T-helper 1 cell treated with Interleukin-12 subunit alpha and Interleukin-12 subunit beta and Interleukin-4 antibody, amounts not matched to agents 30 μg/mL and 1 μg/mL, for 36 hours (primary cell): ENCODE measurements at regions not wholly inside any gene's neighbourhood (a gene's known extent, or its start where the extent isn't known, plus 50 kb on each side); places are given as distances from the start of the nearest gene placed in this dataset.

Experiments
- H3K27ac Mint-ChIP-seq: one replicate; pipeline ENCODE4 v1.8.0; 2021; ENCODE audit warnings: mild to moderate bottlenecking, mixed read lengths
- H3K27me3 Mint-ChIP-seq: one replicate; pipeline ENCODE4 v1.8.0; 2021; ENCODE audit warnings: low read depth, mixed read lengths
- H3K36me3 Mint-ChIP-seq: one replicate; pipeline ENCODE4 v1.8.0; 2021; ENCODE audit warnings: low read depth, mixed read lengths
- H3K4me1 Mint-ChIP-seq: one replicate; pipeline ENCODE4 v1.8.0; 2021; ENCODE audit warnings: low read depth, mixed read lengths
- H3K4me3 Mint-ChIP-seq: one replicate; pipeline ENCODE4 v1.8.0; 2021; ENCODE audit warnings: mild to moderate bottlenecking, moderate library complexity, mixed read lengths
- H3K9me3 Mint-ChIP-seq: one replicate; pipeline ENCODE4 v1.8.0; 2021; ENCODE audit warnings: mixed read lengths

DNA sequence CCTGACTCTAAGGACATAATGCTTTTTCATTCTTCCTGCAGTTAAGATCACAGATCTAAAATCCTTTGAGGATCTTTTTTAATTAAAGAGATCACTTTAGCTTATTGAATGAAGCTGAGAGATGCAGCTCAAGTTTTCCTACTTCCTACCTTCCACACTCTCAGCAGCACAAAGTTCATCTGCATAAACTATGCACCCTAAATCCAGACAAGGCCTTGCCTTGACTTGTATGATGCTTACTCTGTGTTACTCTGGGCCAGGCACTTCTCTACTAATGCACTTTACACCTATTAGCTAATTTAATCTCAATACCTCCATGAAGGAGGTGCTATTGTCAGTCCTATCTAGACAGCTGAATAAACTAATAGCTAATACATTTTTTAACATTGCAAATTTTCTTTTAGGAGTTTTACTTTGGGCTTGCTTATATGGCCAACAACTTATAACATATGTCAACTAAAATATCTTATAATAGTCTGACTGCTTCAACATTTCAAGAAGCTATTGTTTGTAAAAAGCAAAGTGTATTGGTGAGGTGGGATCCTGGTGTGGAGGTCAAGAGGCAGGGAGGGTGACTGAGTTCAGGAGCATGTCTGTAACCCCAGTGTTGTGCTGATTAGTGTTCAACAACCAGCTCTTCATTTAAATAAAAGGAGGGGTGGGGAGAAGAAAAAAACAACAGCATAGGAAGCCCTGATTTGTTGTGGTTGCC is 172.4 kb upstream of the ATP11B start:
- H3K36me3 Mint-ChIP-seq: no peaks in the 10 kb centered on the region
- H3K27me3 Mint-ChIP-seq: no peaks in the 10 kb centered on the region
- no peaks in the 10 kb centered on the region for H3K4me1 Mint-ChIP-seq
- no peak overlapping the region for H3K4me3 Mint-ChIP-seq
- H3K9me3 Mint-ChIP-seq: no peaks in the 10 kb centered on the region
- H3K27ac Mint-ChIP-seq: no peak overlapping the region

DNA sequence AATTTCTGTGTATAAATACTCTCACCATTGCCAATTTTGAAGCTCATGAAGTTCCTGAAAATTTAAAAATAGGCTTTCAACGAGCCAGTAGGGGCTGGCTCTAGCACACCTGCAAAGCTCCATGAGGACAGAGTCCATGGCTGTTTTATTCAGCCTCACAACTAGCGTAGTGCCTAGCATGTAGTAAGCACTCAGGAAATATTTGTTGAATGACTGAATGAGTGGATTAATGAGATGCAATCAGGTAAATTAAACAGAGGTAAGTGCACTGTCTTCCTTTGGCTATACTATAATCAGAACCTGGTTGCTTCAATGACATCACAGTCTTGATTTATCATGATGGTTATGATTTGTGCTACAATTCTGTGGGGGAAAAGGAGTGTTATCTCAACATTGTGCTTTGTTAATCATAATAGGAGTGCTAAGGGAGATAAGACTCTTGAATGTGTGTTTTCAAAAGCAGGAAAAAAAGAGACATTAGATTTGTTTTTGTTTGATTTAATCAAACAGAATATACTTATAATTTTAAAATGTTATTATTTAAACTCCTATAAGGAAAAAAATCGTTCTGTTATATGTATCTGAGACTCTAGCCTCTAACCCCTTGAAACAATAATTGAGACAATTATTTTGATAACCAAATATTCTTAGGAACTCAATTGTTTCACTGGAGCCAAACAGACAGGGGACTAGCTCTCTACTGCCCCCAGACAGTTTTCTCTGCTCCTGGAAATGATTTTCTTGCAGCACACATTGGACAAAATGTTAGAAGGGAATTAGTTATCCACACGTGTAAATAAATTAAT is 171.7 kb upstream of the ATP11B start:
- Mint-ChIP-seq H3K4me1 (no peaks in the 10 kb centered on the region), H3K27me3 (peaks cover 3% of the 10 kb centered on the region), H3K9me3 (no peaks in the 10 kb centered on the region), H3K36me3 (no peaks in the 10 kb centered on the region), H3K27ac (no peak overlapping the region), H3K4me3 (no peak overlapping the region)

DNA sequence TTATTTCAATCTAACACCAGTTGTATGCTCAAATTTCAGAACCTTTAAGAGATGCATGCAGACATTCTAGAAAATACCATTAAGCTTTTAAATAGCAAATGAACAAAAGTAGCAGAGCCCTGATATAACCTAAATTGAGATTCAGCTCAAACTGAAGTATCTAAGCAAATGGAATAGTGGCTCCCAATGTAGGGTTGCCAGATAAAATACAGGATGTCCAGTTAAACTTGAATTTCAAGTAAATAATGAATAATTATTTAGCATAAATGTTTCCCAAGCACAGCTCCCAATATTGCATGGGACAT is 171.1 kb upstream of the ATP11B start:
- H3K27ac Mint-ChIP-seq: no peak overlapping the region
- H3K4me3 Mint-ChIP-seq: no peak overlapping the region
- H3K36me3 Mint-ChIP-seq: no peaks in the 10 kb centered on the region
- no peaks in the 10 kb centered on the region for H3K4me1 Mint-ChIP-seq
- peaks cover 4% of the 10 kb centered on the region for H3K27me3 Mint-ChIP-seq
- H3K9me3 Mint-ChIP-seq: no peaks in the 10 kb centered on the region

DNA sequence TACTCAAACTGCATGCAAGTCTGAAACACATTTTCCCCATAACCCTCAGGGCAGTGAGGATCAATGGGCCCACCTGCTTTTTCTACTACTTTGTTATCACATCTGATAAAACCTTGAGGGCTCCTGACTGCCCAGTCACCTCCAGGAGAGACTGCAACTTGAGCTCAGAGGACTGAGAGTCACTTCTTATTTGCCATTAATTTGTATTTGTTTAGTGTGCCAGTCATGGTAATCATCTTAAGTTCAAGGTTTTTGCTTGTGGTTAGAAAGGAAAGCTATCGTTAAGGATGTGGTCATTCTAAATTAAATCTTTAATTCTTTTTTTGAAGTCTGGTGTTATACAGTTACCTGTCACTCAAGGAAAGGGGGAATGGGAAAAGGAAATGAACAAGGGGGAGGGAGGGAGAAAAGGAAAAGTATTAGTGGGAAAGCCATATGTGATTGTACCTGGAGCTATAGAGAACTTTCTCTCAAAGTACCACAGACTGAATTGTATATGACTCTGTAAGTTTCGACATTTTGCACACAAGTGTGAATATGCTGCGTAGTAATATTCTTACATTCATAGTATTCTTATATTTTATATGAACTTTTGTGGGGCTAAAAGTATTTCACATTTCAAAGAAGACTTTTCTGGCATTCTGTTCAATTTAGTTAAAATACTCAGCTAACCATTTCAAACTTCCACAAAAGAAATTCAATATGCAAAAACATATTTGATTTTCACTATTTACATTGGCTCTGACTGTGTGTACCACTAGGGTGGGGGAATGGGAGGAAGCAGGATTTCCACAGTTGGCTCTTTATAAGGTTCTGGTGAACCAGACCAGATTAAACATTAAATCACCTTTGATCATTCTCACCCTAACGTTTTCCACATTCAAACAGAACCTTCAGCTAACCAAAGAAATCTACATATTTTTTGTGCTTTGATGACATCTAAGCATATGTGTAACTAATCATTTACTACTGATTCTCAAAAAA is 166.5 kb upstream of the ATP11B start:
- H3K36me3 Mint-ChIP-seq: no peaks in the 10 kb centered on the region
- H3K27me3 Mint-ChIP-seq: peaks cover 15% of the 10 kb centered on the region
- no peak overlapping the region for H3K4me3 Mint-ChIP-seq
- H3K27ac Mint-ChIP-seq: no peak overlapping the region
- H3K9me3 Mint-ChIP-seq: no peaks in the 10 kb centered on the region
- no peaks in the 10 kb centered on the region for H3K4me1 Mint-ChIP-seq

DNA sequence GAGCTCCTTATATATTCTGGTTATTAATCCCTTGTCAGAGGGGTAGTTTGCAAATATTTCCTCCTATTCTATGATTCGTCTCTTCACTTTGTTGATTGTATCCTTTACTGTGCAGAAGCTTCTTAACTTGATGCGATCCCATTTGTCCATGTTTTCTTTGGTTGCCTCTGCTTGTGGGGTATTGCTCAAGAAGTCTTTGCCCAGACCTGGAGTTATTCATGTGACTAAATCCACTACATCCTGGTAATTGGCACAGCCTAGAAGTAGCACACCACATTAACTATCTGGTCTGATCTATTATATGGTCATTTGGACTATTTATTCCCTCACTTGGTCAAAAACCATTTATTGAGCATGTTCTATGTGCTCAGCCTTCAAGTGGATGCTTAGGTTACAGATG is 164.8 kb upstream of the ATP11B start:
- Mint-ChIP-seq H3K4me3 (no peak overlapping the region), H3K27ac (no peak overlapping the region), H3K9me3 (no peaks in the 10 kb centered on the region), H3K4me1 (no peaks in the 10 kb centered on the region), H3K27me3 (peaks cover 15% of the 10 kb centered on the region), H3K36me3 (no peaks in the 10 kb centered on the region)

DNA sequence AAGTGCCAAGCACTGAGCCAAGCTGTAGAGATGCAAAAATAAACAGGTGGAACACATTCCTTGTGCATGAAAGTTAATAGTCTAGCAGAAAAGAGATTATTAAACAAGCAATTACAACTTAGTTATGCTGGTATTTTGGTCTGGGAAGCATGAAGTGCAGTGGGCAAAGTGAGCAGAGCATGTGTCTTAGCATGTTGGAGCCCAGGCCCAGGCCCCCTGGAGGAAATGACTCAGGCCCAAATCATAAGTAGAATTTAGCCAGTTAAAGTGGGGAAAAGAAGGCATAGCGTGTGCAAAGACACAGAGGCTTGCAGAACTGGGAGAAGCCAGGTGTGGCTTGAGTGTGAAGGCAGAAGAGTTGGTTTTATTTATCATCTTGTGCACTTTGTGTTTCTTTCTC is 163.8 kb upstream of the ATP11B start:
- Mint-ChIP-seq H3K27me3 (peaks cover 15% of the 10 kb centered on the region), H3K9me3 (no peaks in the 10 kb centered on the region), H3K4me3 (no peak overlapping the region), H3K4me1 (no peaks in the 10 kb centered on the region), H3K36me3 (no peaks in the 10 kb centered on the region), H3K27ac (no peak overlapping the region)

DNA sequence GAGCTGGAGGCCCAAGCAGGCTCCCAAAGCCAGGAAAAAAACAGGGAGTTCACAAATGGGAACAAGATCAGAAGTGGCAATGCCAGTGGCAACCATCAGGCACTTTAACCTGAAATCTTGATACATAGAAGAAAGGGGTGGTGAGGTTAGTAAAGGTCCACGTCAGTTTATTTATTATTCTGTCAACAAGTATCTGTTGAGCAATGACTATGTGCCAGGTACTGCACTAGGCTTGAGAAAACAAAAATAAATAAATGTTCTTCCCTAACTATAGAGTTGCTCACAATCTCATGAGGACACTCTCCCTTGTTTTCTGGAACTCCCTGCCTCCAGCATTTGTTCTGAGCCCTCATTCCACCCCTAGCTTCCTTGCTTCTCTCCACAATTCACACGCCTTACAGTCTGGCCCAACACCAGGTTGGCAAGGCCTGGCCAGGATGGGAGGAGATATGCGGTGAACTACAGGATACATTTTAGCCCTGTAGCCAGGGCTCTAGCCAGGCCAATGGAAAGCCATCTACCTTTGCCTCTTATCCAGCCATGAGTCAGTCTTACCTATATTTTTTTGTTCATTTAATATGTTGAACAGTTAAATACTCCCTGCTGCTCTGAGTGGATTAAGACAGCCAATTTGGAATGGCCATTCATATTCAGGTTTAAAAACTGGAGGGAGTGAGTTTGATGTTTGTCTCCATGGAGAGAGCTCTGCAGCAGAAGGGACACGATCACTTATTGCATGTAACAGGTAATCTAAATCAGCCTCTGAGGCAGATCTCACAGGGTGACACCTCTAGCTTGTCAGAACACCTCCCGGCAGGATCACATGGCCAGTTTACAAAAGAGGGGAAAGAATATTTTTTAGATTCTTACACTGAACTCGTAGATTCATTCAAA is 161.9 kb upstream of the ATP11B start:
- Mint-ChIP-seq H3K27me3 (peaks cover 17% of the 10 kb centered on the region), H3K27ac (no peak overlapping the region), H3K4me3 (no peak overlapping the region), H3K36me3 (no peaks in the 10 kb centered on the region), H3K9me3 (no peaks in the 10 kb centered on the region), H3K4me1 (no peaks in the 10 kb centered on the region)

DNA sequence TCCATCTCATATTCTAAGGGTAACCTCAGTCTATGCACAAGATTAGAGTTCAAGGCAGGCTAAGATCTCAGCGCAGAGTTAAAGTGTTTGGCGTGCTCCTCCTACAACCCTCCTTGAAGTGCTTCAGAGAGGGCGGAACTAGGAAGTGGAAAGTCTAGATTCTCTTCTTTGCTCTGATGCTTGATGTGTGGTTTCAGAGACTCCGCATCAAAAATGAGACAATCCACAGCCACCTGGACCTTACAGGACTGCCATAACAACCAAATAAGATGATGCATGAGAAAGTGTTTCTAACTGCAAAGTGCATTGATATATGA is 161.3 kb upstream of the ATP11B start:
- Mint-ChIP-seq H3K36me3 (no peaks in the 10 kb centered on the region), H3K27ac (no peak overlapping the region), H3K4me3 (no peak overlapping the region), H3K27me3 (peaks cover 15% of the 10 kb centered on the region), H3K4me1 (no peaks in the 10 kb centered on the region), H3K9me3 (no peaks in the 10 kb centered on the region)

DNA sequence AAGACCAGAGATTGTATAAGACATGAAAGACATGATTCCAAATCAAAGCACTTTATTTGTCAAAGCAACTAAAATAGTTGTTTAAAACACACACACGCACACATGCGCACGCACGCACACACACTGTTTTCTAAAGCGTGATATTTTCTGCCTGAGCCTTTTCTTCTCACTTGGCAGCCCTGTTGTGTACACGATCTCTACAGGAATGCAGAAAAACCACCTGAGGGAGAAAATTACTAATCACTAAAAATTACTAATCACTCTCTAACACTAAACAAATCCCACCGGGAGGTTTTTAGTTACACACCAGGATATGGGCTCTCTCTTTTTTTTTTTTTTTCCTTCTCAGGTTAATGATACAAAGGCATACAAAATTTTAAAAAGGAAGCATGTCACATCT is 160.1 kb upstream of the ATP11B start:
- no peaks in the 10 kb centered on the region for H3K36me3 Mint-ChIP-seq
- H3K27ac Mint-ChIP-seq: no peak overlapping the region
- no peaks in the 10 kb centered on the region for H3K9me3 Mint-ChIP-seq
- H3K27me3 Mint-ChIP-seq: peaks cover 15% of the 10 kb centered on the region
- no peaks in the 10 kb centered on the region for H3K4me1 Mint-ChIP-seq
- no peak overlapping the region for H3K4me3 Mint-ChIP-seq

DNA sequence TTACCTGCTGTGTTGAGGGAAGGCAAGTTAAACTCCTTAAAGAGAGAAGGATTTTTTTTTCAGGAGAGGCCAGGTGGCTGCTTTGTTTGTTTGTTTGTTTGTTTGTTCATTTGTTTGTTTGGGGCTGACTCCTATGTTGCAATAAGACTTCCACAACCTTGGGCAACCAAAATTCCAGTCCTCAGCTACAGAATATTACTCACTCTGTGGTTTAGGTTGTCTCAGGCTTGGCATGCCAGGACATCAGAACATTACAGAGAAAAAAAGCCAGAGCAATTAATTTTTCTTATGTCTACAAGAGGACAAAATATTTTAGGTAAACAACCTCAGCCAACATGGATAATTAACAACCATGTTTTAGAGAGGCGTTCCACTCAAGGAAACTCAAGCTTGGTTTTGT is 156.7 kb upstream of the ATP11B start:
- H3K4me3 Mint-ChIP-seq: no peak overlapping the region
- H3K27ac Mint-ChIP-seq: no peak overlapping the region
- no peaks in the 10 kb centered on the region for H3K4me1 Mint-ChIP-seq
- H3K9me3 Mint-ChIP-seq: no peaks in the 10 kb centered on the region
- H3K36me3 Mint-ChIP-seq: no peaks in the 10 kb centered on the region
- H3K27me3 Mint-ChIP-seq: peaks cover 12% of the 10 kb centered on the region

DNA sequence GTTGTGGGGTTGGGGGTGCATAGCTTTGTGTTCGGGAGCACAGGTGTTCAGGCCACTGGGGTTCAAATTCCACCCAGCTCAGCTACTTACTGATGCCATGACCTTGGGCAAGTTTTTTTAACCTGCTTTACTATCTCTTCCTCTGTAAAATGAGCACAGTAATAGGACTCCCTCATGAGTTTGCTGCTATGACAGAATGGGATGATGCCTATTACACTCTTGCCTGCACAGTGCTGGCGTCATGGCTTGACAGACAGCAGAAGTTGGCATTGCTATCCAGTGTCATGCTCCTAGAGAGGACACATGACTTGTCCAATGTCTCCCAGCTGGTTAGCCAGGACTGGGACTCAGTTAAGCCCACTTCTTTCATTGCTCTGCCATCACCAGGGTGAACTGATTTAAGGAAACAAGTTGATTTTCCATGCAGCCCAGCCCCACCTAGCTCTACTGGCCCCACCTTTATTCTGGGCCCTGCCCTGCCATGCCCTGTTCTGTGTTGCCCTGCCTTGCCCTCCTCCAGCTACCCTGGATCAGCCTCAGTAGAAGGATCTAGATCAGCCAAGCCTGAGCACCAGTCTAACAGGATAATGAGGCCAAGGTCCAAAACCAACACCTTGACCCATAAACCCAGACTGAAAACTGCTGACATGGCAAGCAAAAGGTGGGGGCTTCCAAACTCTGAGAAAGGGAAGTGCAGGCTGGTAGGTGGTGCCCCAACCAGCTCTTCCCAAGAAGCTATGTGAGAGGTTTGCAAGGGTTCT is 155.8 kb upstream of the ATP11B start:
- Mint-ChIP-seq H3K36me3 (no peaks in the 10 kb centered on the region), H3K9me3 (no peaks in the 10 kb centered on the region), H3K4me3 (no peak overlapping the region), H3K4me1 (no peaks in the 10 kb centered on the region), H3K27me3 (peaks cover 12% of the 10 kb centered on the region), H3K27ac (no peak overlapping the region)

DNA sequence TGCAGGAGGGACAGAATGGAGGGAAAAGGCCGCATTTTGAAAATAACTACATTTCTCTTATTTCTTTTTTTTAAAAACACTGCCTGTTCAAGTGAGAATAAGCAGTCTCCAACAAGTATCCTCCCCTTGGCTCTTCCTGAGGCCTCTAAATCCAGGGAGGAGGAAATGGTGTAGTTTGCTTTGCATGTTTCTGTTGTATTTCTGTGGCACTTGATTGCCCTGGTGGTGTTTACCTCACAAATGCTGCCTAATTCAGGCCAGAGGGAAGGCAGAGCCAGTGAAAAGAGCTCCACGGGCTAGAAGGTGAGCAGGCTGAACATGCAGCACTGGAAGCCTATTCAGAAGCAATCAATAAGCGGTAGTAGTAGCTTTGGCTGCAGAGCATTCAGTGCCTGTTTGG is 149.3 kb upstream of the ATP11B start:
- Mint-ChIP-seq H3K36me3 (no peaks in the 10 kb centered on the region), H3K4me3 (no peak overlapping the region), H3K27me3 (peaks cover 10% of the 10 kb centered on the region), H3K27ac (no peak overlapping the region), H3K4me1 (no peaks in the 10 kb centered on the region), H3K9me3 (no peaks in the 10 kb centered on the region)

DNA sequence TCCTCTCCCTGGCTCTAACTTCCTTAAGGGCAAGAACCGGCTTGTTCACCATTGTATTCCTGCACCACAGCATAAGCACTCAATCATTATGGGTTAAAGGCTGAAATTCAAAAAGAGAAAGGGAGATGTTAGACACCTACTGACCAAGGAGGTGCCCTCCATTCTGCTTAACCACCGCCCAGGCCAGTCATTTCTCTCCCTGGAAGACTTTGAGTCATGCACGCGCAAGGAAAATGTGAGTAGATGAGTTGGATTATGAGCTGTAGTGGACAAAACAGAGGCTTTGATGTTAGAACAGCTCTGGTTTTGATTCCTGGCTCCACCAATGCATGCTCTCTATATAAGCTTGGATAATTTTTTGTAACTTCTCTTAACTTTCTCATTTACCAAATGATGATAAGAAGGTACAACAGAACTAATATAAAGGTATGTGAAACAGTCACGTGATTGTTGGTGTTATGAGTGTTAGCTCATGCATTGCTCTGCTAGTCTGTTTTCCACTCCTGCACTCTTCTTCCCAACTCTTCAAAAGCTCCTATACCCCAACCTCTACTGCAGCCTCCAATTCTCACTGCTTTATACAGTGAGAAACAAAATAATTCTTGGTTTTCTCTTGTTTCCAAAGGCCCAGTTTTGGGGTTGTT is 148.4 kb upstream of the ATP11B start:
- no peaks in the 10 kb centered on the region for H3K4me1 Mint-ChIP-seq
- H3K36me3 Mint-ChIP-seq: no peaks in the 10 kb centered on the region
- H3K9me3 Mint-ChIP-seq: no peaks in the 10 kb centered on the region
- H3K4me3 Mint-ChIP-seq: no peak overlapping the region
- peaks cover 8% of the 10 kb centered on the region for H3K27me3 Mint-ChIP-seq
- no peak overlapping the region for H3K27ac Mint-ChIP-seq
